Activated CD8-positive, alpha-beta memory T cell treated with anti-CD3 and anti-CD28 coated beads for 48 hours (primary cell): ENCODE measurements at regions not wholly inside any gene's neighbourhood (a gene's known extent, or its start where the extent isn't known, plus 50 kb on each side); places are given as distances from the start of the nearest gene placed in this dataset.

Experiments used
- DNase-seq, 3 experiments: peaks; one replicate each; pipeline ENCODE4 v3.0.0-alpha.2; 2020; ENCODE audit warnings: low read depth in 2 of 3, low spot score in 2 of 3

- DNase-seq: no peak
Observed at GRCh38 chr10:106213493-106213892, 951.0 kb downstream of the SORCS1 start.

DNA sequence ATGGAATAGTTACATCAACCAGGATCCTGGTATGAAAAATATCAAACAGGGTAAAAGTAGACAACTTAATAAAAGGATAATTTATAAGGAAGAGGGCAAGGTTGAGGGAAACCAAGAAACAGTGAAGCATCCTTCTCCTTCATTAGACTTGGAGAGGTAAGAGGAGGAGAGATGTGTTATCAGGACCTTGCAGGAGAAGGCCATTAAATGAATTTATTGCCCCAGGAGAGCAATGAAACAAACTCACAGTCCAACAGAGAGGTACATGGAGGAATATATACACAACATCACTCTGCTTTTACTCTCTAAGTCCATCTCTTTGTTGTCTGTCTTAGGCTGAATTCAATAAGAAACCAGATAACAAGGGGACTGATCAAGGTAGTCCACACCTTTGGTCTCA is 966.2 kb downstream of the SORCS1 start:
- DNase-seq: no peak

DNA sequence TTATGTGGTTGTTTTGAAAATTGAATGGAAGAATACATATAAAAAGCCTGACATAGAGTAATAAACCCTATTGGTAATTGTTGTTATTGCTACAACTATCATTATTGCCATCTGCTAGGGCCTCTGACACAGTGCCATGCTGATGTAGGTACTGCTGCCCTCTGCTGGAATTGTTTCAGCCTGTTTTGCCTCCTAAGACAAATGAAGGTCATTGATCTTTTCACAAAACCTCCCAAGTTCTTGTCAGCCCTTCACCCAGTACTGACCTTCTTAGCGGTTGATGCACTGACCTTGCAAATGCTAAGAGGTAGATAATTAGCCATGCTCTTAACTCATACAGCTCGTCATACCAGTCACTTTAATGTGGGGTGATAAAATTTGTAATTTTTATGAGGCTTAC is 975.2 kb downstream of the SORCS1 start:
- DNase-seq: no peak

GRCh38 chr10:106185951-106186350 is 978.6 kb downstream of the SORCS1 start:
- no peak for DNase-seq

- no peak for DNase-seq
Observed at GRCh38 chr10:106183041-106183440, 981.5 kb downstream of the SORCS1 start.

- no peak for DNase-seq
Observed at GRCh38 chr10:106182542-106182941, 982.0 kb downstream of the SORCS1 start.

GRCh38 chr10:106181501-106181900 is 983.0 kb downstream of the SORCS1 start:
- DNase-seq: no peak

DNA sequence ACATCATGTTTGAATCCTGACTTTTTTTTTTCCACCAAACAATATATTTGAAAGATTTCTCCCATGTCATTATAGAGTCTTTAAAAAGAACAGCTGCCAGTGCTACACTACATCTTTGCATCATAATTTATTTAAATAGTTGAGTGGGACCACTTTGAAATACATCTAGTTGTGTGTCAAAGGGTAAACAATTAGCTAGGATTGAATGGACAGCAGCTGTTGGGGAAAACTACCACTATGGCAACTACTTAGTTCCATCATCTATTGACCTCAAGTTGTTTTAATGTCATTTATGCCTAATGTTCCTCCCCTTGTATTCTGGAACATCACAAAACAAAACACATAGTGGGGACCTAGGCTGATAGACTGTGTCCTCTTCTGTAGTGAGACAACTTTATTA is 985.1 kb downstream of the SORCS1 start:
- no peak for DNase-seq

DNA sequence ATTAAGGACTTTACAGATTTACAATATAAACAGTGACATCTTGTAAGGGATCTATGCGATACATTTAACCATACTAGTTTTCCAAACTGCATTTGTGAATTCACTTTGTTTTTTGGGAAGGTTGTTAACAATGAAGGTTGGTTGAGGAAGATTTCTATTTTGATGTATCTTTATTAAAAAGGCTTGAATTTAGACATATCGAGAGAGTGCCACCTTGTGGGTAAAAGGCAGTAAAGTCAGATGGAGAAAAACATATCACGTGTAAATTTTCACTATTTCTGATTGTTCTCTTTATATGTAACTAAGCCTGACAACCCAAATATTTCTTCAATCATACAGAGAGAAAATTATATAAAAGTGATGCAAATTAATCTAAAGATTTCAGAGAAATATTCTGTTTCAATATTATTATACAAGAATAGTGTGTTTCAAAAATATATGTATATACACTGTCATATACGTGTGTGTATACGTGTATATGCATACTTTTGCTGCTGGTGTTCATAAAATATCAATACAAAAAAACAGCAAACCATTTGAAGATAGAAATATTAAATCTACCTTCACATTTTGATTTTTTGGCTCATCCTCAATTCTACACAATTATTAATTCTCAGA is 988.6 kb downstream of the SORCS1 start:
- no peak for DNase-seq

GRCh38 chr10:106173838-106174237 is 990.7 kb downstream of the SORCS1 start:
- no peak for DNase-seq

- no peak for DNase-seq
Observed at GRCh38 chr10:106169241-106169640, 995.3 kb downstream of the SORCS1 start.

DNA sequence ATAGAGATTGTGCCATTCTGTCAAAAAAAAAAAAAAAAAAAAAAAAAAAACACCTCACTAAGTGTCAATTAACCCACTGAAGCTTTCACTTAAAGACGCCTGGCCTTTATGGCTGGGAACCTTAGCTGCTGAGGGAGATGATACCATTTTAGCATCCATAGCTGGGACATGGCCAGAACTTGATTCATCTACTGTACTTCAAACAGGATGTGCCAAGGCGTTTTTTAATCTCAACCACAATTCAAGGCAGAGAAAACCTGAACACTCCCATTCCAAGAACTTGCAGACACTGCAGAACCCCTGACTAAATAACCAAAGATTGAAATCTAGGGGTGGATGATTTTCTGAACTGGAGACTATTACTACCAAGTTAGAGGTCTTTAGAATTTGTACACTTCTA is 996.6 kb downstream of the SORCS1 start:
- DNase-seq: no peak

DNA sequence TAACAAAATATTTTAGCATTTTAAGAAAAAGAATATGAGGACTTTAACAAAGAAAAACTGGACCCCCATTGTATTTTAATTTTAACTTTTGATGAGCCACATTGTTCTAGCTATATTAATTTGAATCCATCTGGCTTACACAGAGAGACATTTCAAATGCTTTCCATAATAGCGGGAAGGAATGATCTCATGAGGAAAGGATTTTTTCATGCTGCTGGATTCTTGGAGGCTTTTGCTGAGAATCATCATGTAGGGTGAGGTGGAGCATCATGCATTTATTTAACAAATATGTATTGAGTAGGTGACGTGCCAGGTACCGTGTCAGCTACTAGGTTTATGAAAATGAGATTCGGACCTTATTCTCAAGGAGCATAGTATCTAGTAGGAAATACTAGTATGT is 1006.3 kb downstream of the SORCS1 start:
- no peak for DNase-seq

GRCh38 chr10:106147021-106147420 is 1017.5 kb downstream of the SORCS1 start:
- no peak for DNase-seq

DNA sequence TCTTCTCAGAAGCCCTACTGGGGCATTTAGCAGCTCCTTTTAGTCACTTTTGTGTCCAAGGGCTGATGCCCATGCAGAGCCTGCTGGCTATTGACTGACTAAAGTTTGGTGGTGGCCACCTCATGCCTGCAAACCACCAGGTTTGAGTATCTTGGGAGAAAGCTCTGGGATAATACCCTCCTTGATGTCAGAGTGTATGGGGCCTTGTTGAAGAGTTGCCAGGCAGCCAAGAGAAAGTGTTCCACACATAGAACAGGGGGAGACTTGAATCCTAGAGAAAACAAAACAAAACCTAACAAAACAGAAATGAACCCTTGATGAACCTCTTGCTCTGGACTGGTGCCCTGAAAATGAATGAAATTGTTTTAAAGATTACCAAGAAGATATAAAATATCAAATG is 1024.6 kb downstream of the SORCS1 start:
- no peak for DNase-seq

GRCh38 chr10:106136175-106136574 is 1028.3 kb downstream of the SORCS1 start:
- no peak for DNase-seq

DNA sequence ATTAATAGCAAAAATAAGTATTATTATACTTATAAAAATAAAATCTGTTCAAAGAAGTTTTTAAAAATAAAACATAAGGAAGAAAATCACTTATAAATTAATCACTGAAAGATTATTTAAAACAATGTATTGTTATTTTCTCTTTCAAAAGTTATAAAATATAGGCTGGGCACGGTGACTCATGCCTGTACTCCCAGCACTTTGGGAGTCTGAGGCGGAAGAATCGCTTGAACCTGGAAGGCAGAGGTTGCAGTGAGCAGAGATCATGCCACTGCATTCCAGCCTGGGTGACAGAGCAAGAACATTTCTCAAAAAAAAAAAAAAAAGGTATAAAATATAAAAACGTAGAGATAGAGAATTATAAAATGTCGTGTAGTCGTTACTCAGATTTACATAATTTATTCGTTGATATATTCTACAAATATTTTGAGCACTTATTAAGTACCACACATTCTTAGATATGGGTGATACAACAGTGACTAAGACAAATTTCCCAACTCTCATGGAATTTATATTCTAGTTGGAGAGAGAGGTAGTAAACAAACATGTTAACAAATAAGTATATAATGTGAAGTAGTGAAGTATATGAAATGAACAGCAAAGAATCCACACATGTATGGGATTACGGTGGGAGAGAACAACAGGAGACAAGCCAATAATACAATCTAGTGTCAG is 1030.0 kb downstream of the SORCS1 start:
- no peak for DNase-seq

DNA sequence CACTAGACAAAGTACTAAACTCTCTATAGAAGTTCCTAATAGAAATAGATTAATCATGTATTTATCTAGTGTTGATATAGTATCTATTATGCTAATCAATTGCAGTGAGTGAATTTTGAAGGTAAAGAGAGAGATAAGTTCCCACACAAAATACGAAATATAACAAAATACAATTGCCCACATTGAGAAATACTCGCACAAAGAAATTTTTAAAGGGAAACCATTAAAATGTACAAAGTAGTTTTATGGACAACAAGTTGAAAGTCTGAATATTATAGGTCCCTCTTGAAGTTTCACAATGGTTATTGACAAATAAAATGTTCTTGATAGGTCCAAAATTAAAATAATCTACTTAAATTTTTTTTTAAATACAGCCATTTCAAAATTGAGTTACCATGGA is 1031.1 kb downstream of the SORCS1 start:
- no peak for DNase-seq

DNA sequence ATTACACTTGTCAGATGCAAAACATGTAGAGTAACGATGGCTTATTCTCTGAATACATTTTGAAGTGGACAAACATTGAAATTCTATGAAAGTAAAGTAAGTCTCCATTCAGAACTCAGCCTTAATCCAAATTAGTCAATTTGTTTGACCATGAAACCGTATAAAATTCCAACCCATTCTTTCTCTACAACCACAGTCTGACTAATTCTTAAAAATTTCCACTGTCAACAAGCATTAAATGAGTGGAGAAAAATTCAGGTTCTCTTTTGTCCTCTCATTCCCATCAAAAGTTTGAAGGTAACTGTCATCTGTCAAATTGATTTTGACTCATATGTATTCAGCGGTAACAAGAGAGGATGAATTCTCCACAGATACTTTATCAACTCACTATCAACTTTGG is 1031.5 kb downstream of the SORCS1 start:
- no peak for DNase-seq

DNA sequence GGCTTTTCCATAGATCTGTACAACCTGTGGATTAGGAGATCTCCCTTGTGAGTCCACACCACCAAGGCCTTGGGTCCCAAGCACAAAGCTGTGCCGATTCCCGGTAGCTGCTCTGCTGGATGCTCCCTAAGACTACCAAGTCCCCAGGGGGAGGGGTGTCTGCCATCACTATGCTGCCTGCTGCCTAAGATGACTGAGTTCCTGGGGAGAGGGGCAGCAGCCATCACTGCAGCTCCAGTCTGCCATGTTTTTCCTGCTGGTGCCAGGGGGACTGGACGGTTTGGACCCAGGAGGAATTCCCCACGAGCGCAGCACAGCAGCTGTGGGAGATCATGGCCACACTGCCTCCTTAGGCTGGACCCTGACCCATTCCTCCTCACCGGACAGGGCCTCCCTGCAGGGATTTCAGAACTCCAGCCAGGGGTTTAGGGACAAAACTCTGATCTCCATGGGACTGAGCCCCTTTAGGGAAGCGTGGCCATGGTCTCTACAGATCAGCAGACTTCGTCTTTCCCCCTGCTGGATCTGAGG is 1049.8 kb downstream of the SORCS1 start:
- DNase-seq: no peak

- no peak for DNase-seq
Observed at GRCh38 chr10:106111246-106111645, 1053.3 kb downstream of the SORCS1 start.

DNA sequence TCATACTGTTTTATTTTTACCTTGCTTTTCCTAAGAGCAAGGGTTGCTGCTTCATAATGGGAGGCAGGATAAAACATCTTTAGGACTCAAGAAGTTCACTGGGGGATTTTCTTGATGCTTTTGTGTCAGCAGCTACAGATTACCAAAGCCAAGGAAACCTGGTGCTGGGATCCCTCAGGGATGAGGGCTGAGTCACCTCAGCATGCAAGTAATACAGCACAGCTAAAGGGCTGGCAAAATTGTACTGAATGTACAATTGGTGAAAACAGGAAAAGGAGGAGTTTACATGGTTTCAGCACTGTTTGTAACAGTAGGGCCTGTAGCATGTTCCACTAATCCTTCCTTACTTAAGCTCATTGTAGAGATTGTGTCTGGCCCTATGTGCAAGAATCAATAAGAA is 1056.8 kb downstream of the SORCS1 start:
- DNase-seq: no peak

GRCh38 chr10:106106114-106106513 is 1058.4 kb downstream of the SORCS1 start:
- DNase-seq: no peak
